GM18861 (cell line): ENCODE measurements at regions not wholly inside any gene's neighbourhood (a gene's known extent, or its start where the extent isn't known, plus 50 kb on each side); places are given as distances from the start of the nearest gene placed in this dataset.
A peak's percentile ranks its signal among the peaks of the same experiment; 100 is the strongest.

Experiments used
- ATAC-seq: cut with Tn5 transposase; IDR thresholded peaks from one replicate; pipeline ENCODE4 v1.9.1; 2021; ENCODE audit not compliant: unreplicated experiment

- no peak for ATAC-seq
Measured at GRCh38 chr5:128591598-128592455, 53.8 kb upstream of the FBN2 start.

GRCh38 chr5:128596071-128596470 is 58.0 kb upstream of the FBN2 start:
- ATAC-seq: no peak

- no peak for ATAC-seq
Measured at GRCh38 chr5:128597156-128597555, 59.1 kb upstream of the FBN2 start.

- no peak for ATAC-seq
Measured at GRCh38 chr5:128613128-128613527, 75.1 kb upstream of the FBN2 start.

- no peak for ATAC-seq
Measured at GRCh38 chr5:128613766-128614165, 75.7 kb upstream of the FBN2 start.

- ATAC-seq: no peak
Measured at GRCh38 chr5:128615578-128615977, 77.5 kb upstream of the FBN2 start.

GRCh38 chr5:128626536-128627090 is 88.6 kb upstream of the FBN2 start:
- no peak for ATAC-seq

- no peak for ATAC-seq
Measured at GRCh38 chr5:128627939-128628338, 89.9 kb upstream of the FBN2 start.

- no peak for ATAC-seq
Measured at GRCh38 chr5:128629157-128629556, 91.1 kb upstream of the FBN2 start.

GRCh38 chr5:128630121-128630520 is 92.1 kb upstream of the FBN2 start:
- no peak for ATAC-seq

- ATAC-seq: no peak
Measured at GRCh38 chr5:128631771-128632170, 93.7 kb upstream of the FBN2 start.

- no peak for ATAC-seq
Measured at GRCh38 chr5:128632264-128632663, 94.2 kb upstream of the FBN2 start.

GRCh38 chr5:128633901-128634300 is 95.9 kb upstream of the FBN2 start:
- no peak for ATAC-seq

- no peak for ATAC-seq
Measured at GRCh38 chr5:128635379-128635778, 97.3 kb upstream of the FBN2 start.

- ATAC-seq: no peak
Measured at GRCh38 chr5:128636361-128636760, 98.3 kb upstream of the FBN2 start.

- ATAC-seq: no peak
Measured at GRCh38 chr5:128637031-128637430, 99.0 kb upstream of the FBN2 start.

- ATAC-seq: no peak
Measured at GRCh38 chr5:128641861-128642260, 103.8 kb upstream of the FBN2 start.

- peak; percentile 69 for ATAC-seq
Measured at GRCh38 chr5:128644863-128645262, 106.8 kb upstream of the FBN2 start.

- no peak for ATAC-seq
Measured at GRCh38 chr5:128645581-128645980, 107.5 kb upstream of the FBN2 start.

GRCh38 chr5:128646176-128646575 is 108.1 kb upstream of the FBN2 start:
- no peak for ATAC-seq

- no peak for ATAC-seq
Measured at GRCh38 chr5:128649192-128649591, 111.1 kb upstream of the FBN2 start.

GRCh38 chr5:128662997-128663396 is 125.0 kb upstream of the FBN2 start:
- no peak for ATAC-seq
